HG03060 (cell line): ENCODE measurements at regions not wholly inside any gene's neighbourhood (a gene's known extent, or its start where the extent isn't known, plus 50 kb on each side); places are given as distances from the start of the nearest gene placed in this dataset.
"Not testable (repeated sequence)": the region's sequence is repeated elsewhere in the genome, so short reads cannot be mapped to it uniquely, and the experiment has no call there.

Experiments
- ATAC-seq: cut with Tn5 transposase; IDR thresholded peaks from one replicate; pipeline ENCODE4 v1.9.1; 2021; ENCODE audit warnings: low read depth, moderate number of reproducible peaks; ENCODE audit not compliant: unreplicated experiment

- ATAC-seq: no peak
Observed at GRCh38 chr10:130259380-130259779, 123.2 kb downstream of the GLRX3 start.

GRCh38 chr10:130261306-130261705, 125.1 kb downstream of the GLRX3 start:
- ATAC-seq: no peak

- no peak for ATAC-seq
Observed at GRCh38 chr10:130261766-130262165, 125.6 kb downstream of the GLRX3 start.

GRCh38 chr10:130263289-130263688, 127.1 kb downstream of the GLRX3 start:
- no peak for ATAC-seq

- no peak for ATAC-seq
Observed at GRCh38 chr10:130265542-130265941, 129.4 kb downstream of the GLRX3 start.

GRCh38 chr10:130282492-130283218, 146.5 kb downstream of the GLRX3 start:
- ATAC-seq: no peak

GRCh38 chr10:130283219-130283545, 147.0 kb downstream of the GLRX3 start:
- ATAC-seq: no peak

GRCh38 chr10:130295761-130296160, 159.6 kb downstream of the GLRX3 start:
- not testable (repeated sequence) for ATAC-seq

GRCh38 chr10:130300608-130301020, 164.4 kb downstream of the GLRX3 start:
- peak; percentile 20 for ATAC-seq

- ATAC-seq: peak; percentile 45
Observed at GRCh38 chr10:130301021-130301892, 165.1 kb downstream of the GLRX3 start.

GRCh38 chr10:130326954-130327353, 190.8 kb downstream of the GLRX3 start:
- no peak for ATAC-seq

GRCh38 chr10:130329792-130330191, 193.6 kb downstream of the GLRX3 start:
- ATAC-seq: no peak

- no peak for ATAC-seq
Observed at GRCh38 chr10:130333185-130333584, 197.0 kb downstream of the GLRX3 start.

- ATAC-seq: no peak
Observed at GRCh38 chr10:130335336-130335735, 199.1 kb downstream of the GLRX3 start.

GRCh38 chr10:130336617-130337304, 200.6 kb downstream of the GLRX3 start:
- ATAC-seq: no peak

- ATAC-seq: no peak
Observed at GRCh38 chr10:130337305-130337640, 201.1 kb downstream of the GLRX3 start.

GRCh38 chr10:130337696-130338635, 201.8 kb downstream of the GLRX3 start:
- no peak for ATAC-seq

- no peak for ATAC-seq
Observed at GRCh38 chr10:130338636-130339024, 202.4 kb downstream of the GLRX3 start.

- no peak for ATAC-seq
Observed at GRCh38 chr10:130339091-130339490, 202.9 kb downstream of the GLRX3 start.

- no peak for ATAC-seq
Observed at GRCh38 chr10:130339911-130340310, 203.7 kb downstream of the GLRX3 start.
